H7 (cell line): ENCODE measurements at regions not wholly inside any gene's neighbourhood (a gene's known extent, or its start where the extent isn't known, plus 50 kb on each side); places are given as distances from the start of the nearest gene placed in this dataset.
"Not testable (repeated sequence)": the region's sequence is repeated elsewhere in the genome, so short reads cannot be mapped to it uniquely, and the experiment has no call there.

Experiments
- DNase-seq: peaks from one replicate; pipeline ENCODE4 v3.0.0; 2012
- H3K27me3 ChIP-seq: 2 replicates; pipeline ENCODE4 v1.6.0; 2011; ENCODE audit warnings: mild to moderate bottlenecking, low read length; ENCODE audit not compliant: control insufficient read depth, insufficient read depth
- H3K36me3 ChIP-seq: replicated peaks from 2 replicates; pipeline ENCODE4 v1.5.1; 2011; ENCODE audit warnings: low read length; ENCODE audit not compliant: control insufficient read depth, insufficient read depth
- H3K4me3 ChIP-seq: 2 replicates; pipeline ENCODE4 v1.5.1; 2011; ENCODE audit warnings: low read depth, mild to moderate bottlenecking, control low read depth, low read length, moderate library complexity; ENCODE audit not compliant: insufficient read depth

- not testable (repeated sequence) for H3K36me3 ChIP-seq, H3K4me3 ChIP-seq, DNase-seq, H3K27me3 ChIP-seq
Measured at GRCh38 chr16:29287871-29288535, 118.5 kb downstream of the NPIPB11 start.

DNA sequence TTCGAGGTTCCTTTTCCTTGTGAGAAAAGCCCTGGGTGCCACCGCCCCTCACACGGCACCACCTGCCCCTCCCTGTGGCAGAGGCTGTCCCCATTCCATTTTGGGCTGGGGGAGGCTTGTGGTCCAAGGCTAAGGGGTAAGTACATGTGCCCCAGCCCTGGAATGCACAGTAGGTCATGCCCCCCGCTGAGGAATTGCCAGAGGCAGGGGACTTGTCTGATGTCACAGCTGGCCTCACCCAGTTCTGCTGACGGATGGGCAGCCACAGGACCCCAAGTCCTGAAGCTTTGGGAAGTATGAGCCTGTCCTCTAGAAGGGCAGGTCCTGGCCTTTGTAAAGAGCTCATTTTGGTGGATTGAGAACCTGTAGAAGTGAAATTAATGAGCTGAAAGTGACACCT is 119.3 kb downstream of the NPIPB11 start:
- not testable (repeated sequence) for H3K4me3 ChIP-seq, H3K36me3 ChIP-seq, DNase-seq, H3K27me3 ChIP-seq

DNA sequence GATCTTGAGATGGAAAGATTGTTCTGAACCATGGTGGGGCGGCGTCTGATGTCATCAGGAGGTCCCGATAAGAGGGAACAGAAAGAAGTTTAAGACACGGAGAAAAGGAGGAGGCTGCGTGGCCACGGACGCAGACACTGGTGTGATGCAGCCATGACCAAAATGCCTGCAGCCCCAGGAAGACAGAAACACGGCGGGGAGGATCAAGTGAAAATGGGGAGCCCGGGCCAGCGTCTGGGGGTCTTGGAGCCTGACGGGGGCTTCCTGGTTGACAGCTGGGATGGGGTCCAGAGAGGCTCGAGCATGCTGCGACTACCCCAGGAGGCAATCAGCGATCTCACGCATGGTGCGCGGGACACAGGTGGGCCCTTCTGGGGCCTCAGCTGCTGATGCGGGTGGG is 119.7 kb downstream of the NPIPB11 start:
- not testable (repeated sequence) for H3K27me3 ChIP-seq, DNase-seq, H3K36me3 ChIP-seq, H3K4me3 ChIP-seq

- not testable (repeated sequence) for DNase-seq, H3K4me3 ChIP-seq, H3K36me3 ChIP-seq, H3K27me3 ChIP-seq
Measured at GRCh38 chr16:29286161-29286560, 120.3 kb downstream of the NPIPB11 start.

- H3K36me3 ChIP-seq, H3K4me3 ChIP-seq, H3K27me3 ChIP-seq: not testable (repeated sequence)
- peak; percentile 83 for DNase-seq
Measured at GRCh38 chr16:29285151-29285885, 121.2 kb downstream of the NPIPB11 start.

- not testable (repeated sequence) for H3K27me3 ChIP-seq, DNase-seq, H3K4me3 ChIP-seq, H3K36me3 ChIP-seq
Measured at GRCh38 chr16:29284723-29285122, 121.8 kb downstream of the NPIPB11 start.

GRCh38 chr16:29284159-29284558 is 122.4 kb downstream of the NPIPB11 start:
- not testable (repeated sequence) for H3K27me3 ChIP-seq, DNase-seq, H3K4me3 ChIP-seq

GRCh38 chr16:29278097-29278871 is 128.2 kb downstream of the NPIPB11 start:
- H3K27me3 ChIP-seq, H3K36me3 ChIP-seq, H3K4me3 ChIP-seq, DNase-seq: not testable (repeated sequence)

More at GRCh38 chr16:29284159-29284558, 122.4 kb downstream of the NPIPB11 start:
- not testable (repeated sequence) for H3K36me3 ChIP-seq

GRCh38 chr16:29276446-29276845 is 130.1 kb downstream of the NPIPB11 start:
- H3K27me3 ChIP-seq, H3K36me3 ChIP-seq, DNase-seq, H3K4me3 ChIP-seq: not testable (repeated sequence)

- DNase-seq, H3K36me3 ChIP-seq, H3K27me3 ChIP-seq, H3K4me3 ChIP-seq: not testable (repeated sequence)
Measured at GRCh38 chr16:29274055-29275035, 132.2 kb downstream of the NPIPB11 start.

GRCh38 chr16:29273298-29274054 is 133.0 kb downstream of the NPIPB11 start:
- not testable (repeated sequence) for H3K36me3 ChIP-seq, H3K4me3 ChIP-seq, H3K27me3 ChIP-seq, DNase-seq

- not testable (repeated sequence) for H3K27me3 ChIP-seq, H3K36me3 ChIP-seq, DNase-seq, H3K4me3 ChIP-seq
Measured at GRCh38 chr16:29271721-29272675, 134.5 kb downstream of the NPIPB11 start.

- not testable (repeated sequence) for H3K4me3 ChIP-seq, H3K36me3 ChIP-seq, DNase-seq
Measured at GRCh38 chr16:29270923-29271322, 135.6 kb downstream of the NPIPB11 start.

More at GRCh38 chr16:29270923-29271322, 135.6 kb downstream of the NPIPB11 start:
- not testable (repeated sequence) for H3K27me3 ChIP-seq
